Activated naive CD8-positive, alpha-beta T cell (primary cell): ENCODE measurements at regions not wholly inside any gene's neighbourhood (a gene's known extent, or its start where the extent isn't known, plus 50 kb on each side); places are given as distances from the start of the nearest gene placed in this dataset.

Experiments
- H3K27ac Mint-ChIP-seq: one replicate; pipeline ENCODE4 v1.8.0; 2021; ENCODE audit warnings: mixed read lengths
- H3K27me3 Mint-ChIP-seq: one replicate; pipeline ENCODE4 v1.8.0; 2021; ENCODE audit warnings: mixed read lengths
- H3K36me3 Mint-ChIP-seq: one replicate; pipeline ENCODE4 v1.8.0; 2021; ENCODE audit warnings: mixed read lengths
- H3K4me1 Mint-ChIP-seq: one replicate; pipeline ENCODE4 v1.8.0; 2021; ENCODE audit warnings: low read depth, mixed read lengths
- H3K4me3 Mint-ChIP-seq: one replicate; pipeline ENCODE4 v1.8.0; 2021; ENCODE audit warnings: mild to moderate bottlenecking, mixed read lengths
- H3K9me3 Mint-ChIP-seq: one replicate; pipeline ENCODE4 v1.8.0; 2021; ENCODE audit warnings: low read depth, mixed read lengths

DNA sequence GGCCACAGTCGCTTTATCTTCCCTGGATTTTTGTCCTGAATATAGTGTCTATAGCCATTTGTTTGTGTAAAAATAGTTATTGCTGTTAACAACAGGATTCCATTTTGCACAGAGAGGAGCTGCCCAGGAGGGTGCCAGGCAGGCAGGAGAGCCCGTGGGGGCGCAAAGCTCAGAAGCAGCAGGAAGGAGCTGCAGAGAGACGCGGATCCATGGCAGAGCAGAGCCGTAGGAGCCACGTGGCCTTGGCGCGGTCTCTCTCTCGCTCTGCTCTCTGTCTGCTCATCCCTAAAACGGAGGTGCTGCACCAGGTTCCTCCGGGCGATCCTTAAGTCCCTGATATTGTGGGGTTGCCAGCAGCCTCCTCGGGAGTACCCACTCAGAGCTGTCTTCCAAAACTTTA lies 185.3 kb upstream of the MYT1L start:
- Mint-ChIP-seq H3K4me3 (no peak overlapping the region), H3K4me1 (no peaks in the 10 kb centered on the region), H3K9me3 (no peaks in the 10 kb centered on the region), H3K27ac (no peak overlapping the region), H3K27me3 (no peaks in the 10 kb centered on the region), H3K36me3 (no peaks in the 10 kb centered on the region)

GRCh38 chr2:2512931-2513330 lies 181.9 kb upstream of the MYT1L start:
- no peaks in the 10 kb centered on the region for H3K36me3 Mint-ChIP-seq
- no peaks in the 10 kb centered on the region for H3K9me3 Mint-ChIP-seq
- H3K4me1 Mint-ChIP-seq, result no peaks in the 10 kb centered on the region

GRCh38 chr2:2507417-2507997 lies 176.4 kb upstream of the MYT1L start:
- H3K27ac Mint-ChIP-seq, result no peak overlapping the region
- H3K36me3 Mint-ChIP-seq, result no peaks in the 10 kb centered on the region
- no peaks in the 10 kb centered on the region for H3K27me3 Mint-ChIP-seq
- no peaks in the 10 kb centered on the region for H3K4me1 Mint-ChIP-seq
- H3K4me3 Mint-ChIP-seq, result no peak overlapping the region
- no peaks in the 10 kb centered on the region for H3K9me3 Mint-ChIP-seq

More at GRCh38 chr2:2512931-2513330, 181.9 kb upstream of the MYT1L start:
- Mint-ChIP-seq H3K27me3 (no peaks in the 10 kb centered on the region), H3K4me3 (no peak overlapping the region), H3K27ac (no peak overlapping the region)

DNA sequence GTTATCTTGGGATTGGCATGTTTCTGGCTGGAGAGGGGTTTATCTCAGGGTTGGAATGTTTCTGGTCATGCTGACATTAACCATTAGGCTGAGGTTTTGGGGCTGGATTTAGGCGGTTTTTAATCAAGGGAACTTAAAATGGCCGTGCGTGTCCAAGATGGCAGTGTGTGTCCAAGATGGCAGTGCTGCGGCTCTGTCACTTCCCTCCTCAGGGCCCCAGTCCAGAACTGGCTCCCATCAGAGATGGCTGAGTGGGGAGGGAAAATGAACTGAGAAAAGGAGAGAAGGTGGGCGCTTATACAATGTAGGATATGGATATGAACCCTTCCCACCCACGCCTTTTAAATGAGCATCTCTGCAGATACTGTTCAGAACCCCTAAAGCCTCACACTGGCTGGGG lies 175.5 kb upstream of the MYT1L start:
- Mint-ChIP-seq H3K4me3 (no peak overlapping the region), H3K36me3 (no peaks in the 10 kb centered on the region), H3K9me3 (no peaks in the 10 kb centered on the region), H3K27ac (no peak overlapping the region), H3K27me3 (no peaks in the 10 kb centered on the region), H3K4me1 (no peaks in the 10 kb centered on the region)

DNA sequence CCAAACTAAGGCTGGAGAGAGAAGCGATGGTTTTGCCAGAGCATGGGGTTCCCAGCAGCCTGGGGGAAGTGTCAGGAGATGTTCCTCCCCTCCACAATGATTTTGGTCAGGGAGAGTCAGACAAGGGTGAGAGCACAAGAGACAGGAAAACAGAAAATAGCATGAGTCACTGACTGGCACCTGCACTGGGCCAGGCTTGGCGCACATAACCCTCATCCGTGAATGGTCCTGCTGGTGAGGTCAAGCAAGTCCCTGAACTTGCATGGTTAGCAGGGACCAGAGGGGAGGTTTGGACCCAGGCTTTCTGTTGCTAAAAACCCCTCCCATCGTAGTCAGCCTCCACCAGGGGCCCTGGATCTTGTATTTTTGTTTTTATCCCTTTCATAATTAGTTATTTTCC lies 174.5 kb upstream of the MYT1L start:
- H3K4me3 Mint-ChIP-seq, result no peak overlapping the region
- no peaks in the 10 kb centered on the region for H3K27me3 Mint-ChIP-seq
- no peaks in the 10 kb centered on the region for H3K36me3 Mint-ChIP-seq
- H3K27ac Mint-ChIP-seq, result no peak overlapping the region
- H3K9me3 Mint-ChIP-seq, result no peaks in the 10 kb centered on the region
- no peaks in the 10 kb centered on the region for H3K4me1 Mint-ChIP-seq

GRCh38 chr2:2503864-2504418 lies 172.9 kb upstream of the MYT1L start:
- no peaks in the 10 kb centered on the region for H3K9me3 Mint-ChIP-seq

GRCh38 chr2:2502201-2502549 lies 171.1 kb upstream of the MYT1L start:
- H3K27ac Mint-ChIP-seq, result no peak overlapping the region
- no peaks in the 10 kb centered on the region for H3K36me3 Mint-ChIP-seq

More at GRCh38 chr2:2503864-2504418, 172.9 kb upstream of the MYT1L start:
- H3K4me3 Mint-ChIP-seq, result no peak overlapping the region
- H3K4me1 Mint-ChIP-seq, result no peaks in the 10 kb centered on the region
- H3K27ac Mint-ChIP-seq, result no peak overlapping the region
- H3K27me3 Mint-ChIP-seq, result no peaks in the 10 kb centered on the region
- H3K36me3 Mint-ChIP-seq, result no peaks in the 10 kb centered on the region

DNA sequence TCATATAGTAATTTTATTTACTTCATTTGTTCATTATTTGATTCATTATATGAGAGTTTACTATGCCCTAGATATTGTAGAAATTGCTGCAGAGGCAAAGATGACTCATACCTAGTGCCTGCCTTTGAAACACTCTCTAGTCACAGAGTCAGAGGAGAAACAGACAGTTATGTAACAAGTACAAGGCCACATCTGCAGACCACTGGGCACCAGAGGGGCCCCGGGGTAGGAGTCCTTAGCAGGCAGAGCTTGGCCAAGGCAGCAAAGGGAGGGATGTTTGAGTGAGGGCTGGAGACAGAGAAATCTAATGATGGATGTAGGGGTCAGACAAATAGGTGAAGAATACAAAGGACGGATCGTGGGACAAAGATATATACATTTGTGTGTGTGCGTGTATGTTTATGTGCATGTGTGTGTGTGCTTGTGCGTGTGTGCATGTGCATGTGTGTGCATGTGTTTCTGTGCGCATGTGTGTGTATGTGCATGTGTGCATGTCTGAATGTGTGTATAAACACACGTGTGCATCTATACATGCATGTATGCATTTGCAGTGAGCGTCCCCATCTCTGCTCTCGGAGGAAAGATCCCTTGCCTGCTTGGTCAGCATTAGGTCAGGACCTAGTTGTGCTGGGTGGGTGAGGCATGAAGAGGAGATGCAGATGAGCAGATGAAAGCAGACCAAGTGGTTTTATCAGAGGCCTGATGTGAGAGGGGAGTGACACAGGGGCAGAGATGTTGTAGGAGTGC lies 170.6 kb upstream of the MYT1L start:
- Mint-ChIP-seq H3K9me3 (no peaks in the 10 kb centered on the region), H3K27me3 (no peaks in the 10 kb centered on the region), H3K36me3 (no peaks in the 10 kb centered on the region), H3K4me1 (no peaks in the 10 kb centered on the region), H3K27ac (no peak overlapping the region), H3K4me3 (no peak overlapping the region)

More at GRCh38 chr2:2502201-2502549, 171.1 kb upstream of the MYT1L start:
- H3K4me1 Mint-ChIP-seq, result no peaks in the 10 kb centered on the region
- no peak overlapping the region for H3K4me3 Mint-ChIP-seq
- no peaks in the 10 kb centered on the region for H3K9me3 Mint-ChIP-seq
- H3K27me3 Mint-ChIP-seq, result no peaks in the 10 kb centered on the region

DNA sequence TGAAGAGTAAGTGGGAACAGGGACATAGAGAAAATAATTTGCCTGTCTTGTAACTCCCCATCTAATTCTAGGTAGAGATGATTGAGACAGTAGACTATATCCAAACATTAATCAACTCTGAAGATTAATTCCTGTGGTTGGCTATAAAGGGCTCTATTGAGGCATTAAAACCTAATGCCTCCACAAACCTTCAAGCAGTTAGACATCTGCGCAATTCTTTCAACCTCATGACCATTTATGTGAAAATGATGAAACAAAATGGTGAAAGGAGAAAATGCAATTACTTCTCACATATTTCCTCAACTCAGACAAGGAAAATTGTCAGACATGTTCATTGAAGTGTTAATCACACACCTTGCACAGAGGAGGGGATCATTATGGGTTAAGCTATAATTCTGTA lies 164.5 kb upstream of the MYT1L start:
- Mint-ChIP-seq H3K27me3 (peaks cover under 1% of the 10 kb centered on the region), H3K27ac (no peak overlapping the region), H3K4me3 (no peak overlapping the region), H3K9me3 (no peaks in the 10 kb centered on the region), H3K4me1 (no peaks in the 10 kb centered on the region), H3K36me3 (no peaks in the 10 kb centered on the region)

- no peak overlapping the region for H3K27ac Mint-ChIP-seq
- no peaks in the 10 kb centered on the region for H3K36me3 Mint-ChIP-seq
- H3K9me3 Mint-ChIP-seq, result no peaks in the 10 kb centered on the region
Measured at GRCh38 chr2:2493496-2493895, 162.4 kb upstream of the MYT1L start.

DNA sequence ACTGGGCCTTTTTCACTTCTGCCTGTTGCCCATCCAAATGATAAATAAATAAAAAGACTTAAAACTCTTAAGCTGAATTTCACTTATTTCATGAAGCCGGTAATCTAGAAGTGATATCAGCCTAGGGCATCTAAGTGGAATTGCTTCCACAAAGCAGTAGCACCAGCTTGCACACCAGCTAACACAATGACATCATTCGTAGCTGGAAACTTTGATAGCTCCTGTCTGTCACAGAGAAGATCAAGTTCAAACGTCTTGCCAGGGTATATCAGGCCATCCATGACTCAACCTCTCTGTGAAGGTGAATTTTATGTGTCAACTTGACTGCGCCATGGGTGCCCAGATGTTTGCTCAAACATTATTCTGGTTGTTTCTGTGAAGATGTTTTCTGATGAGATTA lies 161.7 kb upstream of the MYT1L start:
- Mint-ChIP-seq H3K36me3 (no peaks in the 10 kb centered on the region), H3K4me1 (no peaks in the 10 kb centered on the region), H3K4me3 (no peak overlapping the region), H3K27ac (no peak overlapping the region), H3K9me3 (no peaks in the 10 kb centered on the region), H3K27me3 (peaks cover 7% of the 10 kb centered on the region)

More at GRCh38 chr2:2493496-2493895, 162.4 kb upstream of the MYT1L start:
- Mint-ChIP-seq H3K4me1 (no peaks in the 10 kb centered on the region), H3K27me3 (peaks cover 3% of the 10 kb centered on the region), H3K4me3 (no peak overlapping the region)

- Mint-ChIP-seq H3K36me3 (no peaks in the 10 kb centered on the region), H3K9me3 (no peaks in the 10 kb centered on the region), H3K27me3 (peaks cover 7% of the 10 kb centered on the region), H3K4me1 (no peaks in the 10 kb centered on the region), H3K4me3 (no peak overlapping the region), H3K27ac (no peak overlapping the region)
Measured at GRCh38 chr2:2491964-2492363, 160.9 kb upstream of the MYT1L start.

DNA sequence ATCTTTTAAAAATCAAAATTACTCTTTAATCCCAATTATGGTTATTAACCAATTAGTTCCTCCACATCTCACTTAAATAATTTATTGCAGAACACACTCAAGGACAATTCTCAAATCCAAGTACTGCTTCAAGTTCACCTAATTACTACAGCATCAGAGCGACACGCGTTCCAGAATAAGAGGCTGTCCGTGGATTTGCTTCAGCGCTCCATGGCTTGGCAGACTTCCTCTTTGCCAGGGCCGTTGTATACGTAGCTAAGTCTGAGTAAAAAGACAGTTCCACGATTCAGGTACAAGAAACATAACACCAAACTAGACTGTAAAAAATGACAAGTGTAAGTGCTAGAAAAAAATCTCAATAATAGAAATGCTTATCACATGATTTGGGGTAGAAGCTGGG lies 153.2 kb upstream of the MYT1L start:
- Mint-ChIP-seq H3K27ac (no peak overlapping the region), H3K4me3 (no peak overlapping the region), H3K9me3 (no peaks in the 10 kb centered on the region), H3K27me3 (peaks cover 13% of the 10 kb centered on the region), H3K36me3 (no peaks in the 10 kb centered on the region), H3K4me1 (no peaks in the 10 kb centered on the region)

DNA sequence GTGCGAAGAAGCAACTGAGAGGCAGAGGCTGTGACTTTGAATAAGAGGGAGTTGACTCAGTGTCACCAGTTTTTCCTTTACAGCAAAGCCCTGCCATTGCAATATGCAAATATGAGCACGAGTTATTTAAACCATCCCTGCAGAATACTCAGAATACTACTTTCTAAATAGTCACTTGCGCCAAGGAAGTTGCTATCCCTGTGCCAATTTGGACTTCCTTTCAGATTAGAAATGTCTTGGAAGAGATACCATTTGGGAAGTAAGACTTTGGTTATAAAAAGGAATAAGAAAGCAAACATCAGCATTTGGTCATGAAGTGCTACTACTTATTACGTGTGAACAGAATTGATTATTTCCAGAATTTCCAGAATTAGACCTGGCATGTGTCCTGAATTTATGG lies 151.8 kb upstream of the MYT1L start:
- Mint-ChIP-seq H3K4me3 (no peak overlapping the region), H3K36me3 (no peaks in the 10 kb centered on the region), H3K9me3 (no peaks in the 10 kb centered on the region), H3K27ac (no peak overlapping the region), H3K27me3 (peaks cover 10% of the 10 kb centered on the region), H3K4me1 (no peaks in the 10 kb centered on the region)

GRCh38 chr2:2472881-2473280 lies 141.8 kb upstream of the MYT1L start:
- Mint-ChIP-seq H3K27ac (no peak overlapping the region), H3K36me3 (no peaks in the 10 kb centered on the region), H3K4me3 (no peak overlapping the region), H3K4me1 (no peaks in the 10 kb centered on the region), H3K9me3 (no peaks in the 10 kb centered on the region), H3K27me3 (no peaks in the 10 kb centered on the region)

- Mint-ChIP-seq H3K36me3 (no peaks in the 10 kb centered on the region), H3K27me3 (peaks cover 1% of the 10 kb centered on the region), H3K27ac (no peak overlapping the region), H3K4me1 (no peaks in the 10 kb centered on the region), H3K4me3 (no peak overlapping the region), H3K9me3 (no peaks in the 10 kb centered on the region)
Measured at GRCh38 chr2:2472044-2472443, 141.0 kb upstream of the MYT1L start.
